Testis (tissue), 2 donors: ENCODE measurements at regions not wholly inside any gene's neighbourhood (a gene's known extent, or its start where the extent isn't known, plus 50 kb on each side); places are given as distances from the start of the nearest gene placed in this dataset.

Experiments
- DNase-seq: peaks from one replicate; pipeline ENCODE4 v3.0.0-alpha.2; 2019
- H3K27ac ChIP-seq, 2 donors: fragments of 200-600 bp; sonication (generic); one replicate each; pipeline ENCODE4 v1.5.1; 2019
- H3K27me3 ChIP-seq: fragments of 200-600 bp; sonication (generic); one replicate; pipeline ENCODE4 v1.5.1; 2019
- H3K36me3 ChIP-seq: fragments of 200-600 bp; sonication (generic); one replicate; pipeline ENCODE4 v1.5.1; 2017; ENCODE audit warnings: low read depth; ENCODE audit errors: missing control alignments
- H3K4me1 ChIP-seq: fragments of 200-600 bp; sonication (generic); one replicate; pipeline ENCODE4 v1.5.1; 2019
- H3K4me3 ChIP-seq, 2 donors: fragments of 200-600 bp; sonication (generic); one replicate each; pipeline ENCODE4 v1.5.1; 2017 to 2019
- H3K9me3 ChIP-seq: fragments of 200-600 bp; sonication (generic); one replicate; pipeline ENCODE4 v1.5.1; 2017
- POLR2A ChIP-seq: fragments of 450-650 bp; IDR thresholded peaks from one replicate; pipeline ENCODE4 v1.6.1; 2017; ENCODE audit warnings: antibody characterized with exemption, mild to moderate bottlenecking, moderate library complexity
- WGBS, 2 donors: methylation state at CpG; one replicate each; pipeline ENCODE4 v1.1.5; 2018; 5-methylcytosine and 5-hydroxymethylcytosine counted together
- intact Hi-C: fragments of 100-400 bp; cut with DNase I; formaldehyde crosslinking; loops from one replicate; pipeline ENCODE4 v1.15.1; 2023; ENCODE audit warnings: low total_unique reads
- TF ChIP-seq, protein P1 (sequence below), 3 experiments: fragments of 450-650 bp in 2 of 3; fragments of 200-600 bp in 1 of 3; sonication (generic) in 1 of 3; IDR thresholded peaks; one replicate each; pipeline ENCODE4 v1.5.1; 2016 to 2019; ENCODE audit warnings: antibody characterized with exemption in 3 of 3, mild to moderate bottlenecking in 2 of 3, moderate library complexity in 1 of 3

DNA sequence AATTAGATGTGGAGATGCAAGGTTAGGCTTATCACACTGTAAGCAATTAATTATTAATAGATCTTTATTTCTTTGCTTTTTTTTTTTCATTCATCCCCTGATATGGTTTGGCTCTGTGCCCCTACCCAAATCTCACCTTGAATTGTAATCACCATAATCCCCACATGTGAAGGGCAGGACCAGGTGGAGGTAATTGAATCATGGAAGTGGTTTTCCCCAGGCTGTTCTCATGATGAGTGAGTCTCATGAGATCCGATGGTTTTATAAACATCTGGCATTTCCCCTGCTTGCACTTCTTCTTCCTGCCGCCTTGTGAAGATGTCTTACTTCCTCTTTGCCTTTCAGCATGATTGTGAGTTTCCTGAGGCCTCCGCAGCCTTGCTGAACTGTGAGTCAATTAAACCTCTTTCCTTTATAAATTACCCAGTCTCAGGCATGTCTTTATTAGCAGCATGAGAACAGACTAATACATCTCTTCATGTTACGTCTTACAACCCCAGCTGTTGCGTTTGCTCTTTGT lies 333.8 kb downstream of the CDH26 start:
- no peak for TF ChIP-seq POLR2A
- TF ChIP-seq, protein P1, sequence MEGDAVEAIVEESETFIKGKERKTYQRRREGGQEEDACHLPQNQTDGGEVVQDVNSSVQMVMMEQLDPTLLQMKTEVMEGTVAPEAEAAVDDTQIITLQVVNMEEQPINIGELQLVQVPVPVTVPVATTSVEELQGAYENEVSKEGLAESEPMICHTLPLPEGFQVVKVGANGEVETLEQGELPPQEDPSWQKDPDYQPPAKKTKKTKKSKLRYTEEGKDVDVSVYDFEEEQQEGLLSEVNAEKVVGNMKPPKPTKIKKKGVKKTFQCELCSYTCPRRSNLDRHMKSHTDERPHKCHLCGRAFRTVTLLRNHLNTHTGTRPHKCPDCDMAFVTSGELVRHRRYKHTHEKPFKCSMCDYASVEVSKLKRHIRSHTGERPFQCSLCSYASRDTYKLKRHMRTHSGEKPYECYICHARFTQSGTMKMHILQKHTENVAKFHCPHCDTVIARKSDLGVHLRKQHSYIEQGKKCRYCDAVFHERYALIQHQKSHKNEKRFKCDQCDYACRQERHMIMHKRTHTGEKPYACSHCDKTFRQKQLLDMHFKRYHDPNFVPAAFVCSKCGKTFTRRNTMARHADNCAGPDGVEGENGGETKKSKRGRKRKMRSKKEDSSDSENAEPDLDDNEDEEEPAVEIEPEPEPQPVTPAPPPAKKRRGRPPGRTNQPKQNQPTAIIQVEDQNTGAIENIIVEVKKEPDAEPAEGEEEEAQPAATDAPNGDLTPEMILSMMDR (IDR thresholded peaks at IDR 0.05), result no peak
- intact Hi-C loops, result no loop called here
- Histone ChIP-seq H3K9me3 (no peaks in the 10 kb centered on the region), H3K27ac (no peak overlapping the region), H3K27me3 (no peaks in the 10 kb centered on the region), H3K36me3 (no peaks in the 10 kb centered on the region), H3K4me3 (no peak overlapping the region), H3K4me1 (no peaks in the 10 kb centered on the region)
- 85 to 88% methylated on average over 5 of the region's 5 CpGs for WGBS, 2 donors
- no peak for DNase-seq

DNA sequence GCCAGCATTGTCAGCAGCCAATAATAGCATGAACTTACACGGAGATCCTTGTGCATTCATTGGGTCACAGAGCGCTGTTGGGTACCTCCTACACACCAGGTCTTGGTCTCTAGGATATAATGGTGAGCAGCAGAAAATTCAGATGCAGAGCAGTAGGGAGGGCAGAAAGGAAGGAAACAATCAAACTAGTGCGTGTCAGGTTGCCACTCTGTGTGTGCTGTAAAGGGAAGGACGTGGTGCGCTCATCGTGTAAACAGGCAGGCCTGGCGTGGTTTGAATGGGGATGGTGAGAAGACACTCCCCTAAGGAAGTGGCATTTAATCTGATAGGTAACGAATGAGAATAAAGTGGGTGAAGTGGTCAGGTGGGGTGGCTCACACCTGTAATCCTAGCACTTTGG lies 336.4 kb downstream of the CDH26 start:
- no peak for TF ChIP-seq POLR2A
- TF ChIP-seq, protein P1 (IDR thresholded peaks at IDR 0.05), result no peak
- H3K27me3 ChIP-seq, result no peaks in the 10 kb centered on the region
- H3K4me1 ChIP-seq, result no peaks in the 10 kb centered on the region
- H3K4me3 ChIP-seq, result no peak overlapping the region
- no peak overlapping the region for H3K27ac ChIP-seq
- 69 to 80% methylated on average over 8 of the region's 8 CpGs for WGBS, 2 donors
- H3K36me3 ChIP-seq, result no peaks in the 10 kb centered on the region
- intact Hi-C loops, result no loop called here
- no peak for DNase-seq
- H3K9me3 ChIP-seq, result no peaks in the 10 kb centered on the region

DNA sequence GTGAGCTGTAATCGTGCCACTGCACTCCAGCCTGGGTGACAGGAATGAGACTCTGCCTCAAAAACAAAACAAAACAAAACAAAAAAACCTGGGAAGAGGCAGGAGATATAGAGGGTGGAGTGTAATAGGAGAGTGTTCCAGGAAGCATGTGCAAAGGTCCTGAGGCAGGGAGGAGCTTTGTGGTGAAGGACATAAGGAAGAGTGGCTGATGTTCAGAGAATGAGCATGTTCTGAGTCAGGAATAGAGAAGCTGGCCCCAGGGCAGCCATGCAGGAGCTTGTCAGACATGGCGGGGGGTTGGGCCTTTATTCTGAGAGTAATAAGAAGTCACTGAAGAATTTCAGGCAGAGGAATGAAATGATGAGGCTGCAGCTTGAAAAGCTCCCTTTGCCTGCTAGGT lies 337.0 kb downstream of the CDH26 start:
- TF ChIP-seq POLR2A, result no peak
- TF ChIP-seq, protein P1 (IDR thresholded peaks at IDR 0.05), result no peak
- intact Hi-C loops, result no loop called here
- H3K4me3 ChIP-seq, result no peak overlapping the region
- no peaks in the 10 kb centered on the region for H3K27me3 ChIP-seq
- no peaks in the 10 kb centered on the region for H3K9me3 ChIP-seq
- H3K27ac ChIP-seq, result no peak overlapping the region
- 68 to 80% methylated on average over 2 of the region's 2 CpGs for WGBS, 2 donors
- H3K4me1 ChIP-seq, result no peaks in the 10 kb centered on the region
- no peak for DNase-seq
- no peaks in the 10 kb centered on the region for H3K36me3 ChIP-seq

DNA sequence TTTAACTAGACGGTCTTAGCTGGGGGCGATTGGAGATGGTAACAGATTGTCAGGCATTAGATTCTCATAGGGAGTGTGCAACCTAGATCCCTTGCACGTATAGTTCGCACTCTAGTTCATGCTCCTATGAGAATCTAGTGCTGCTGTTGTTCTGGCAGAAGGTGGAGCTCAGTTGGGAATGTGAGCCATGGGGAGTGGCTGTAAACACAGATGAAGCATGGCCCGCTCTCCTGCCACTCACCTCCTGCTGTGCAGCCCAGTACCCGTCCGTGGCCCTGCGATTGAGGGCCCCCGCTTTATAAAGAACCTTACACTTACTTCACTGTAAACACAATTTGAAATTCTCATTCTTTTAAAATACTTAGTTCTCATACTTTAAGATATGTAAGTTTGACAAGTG lies 339.4 kb downstream of the CDH26 start:
- Histone ChIP-seq H3K27me3 (no peaks in the 10 kb centered on the region), H3K27ac (no peak overlapping the region), H3K9me3 (no peaks in the 10 kb centered on the region), H3K4me1 (no peaks in the 10 kb centered on the region), H3K36me3 (no peaks in the 10 kb centered on the region), H3K4me3 (no peak overlapping the region)
- 83 to 89% methylated on average over 9 of the region's 9 CpGs for WGBS, 2 donors
- intact Hi-C loops, result no loop called here
- no peak for DNase-seq
- TF ChIP-seq POLR2A, result no peak
- TF ChIP-seq, protein P1 (IDR thresholded peaks at IDR 0.05), result no peak

DNA sequence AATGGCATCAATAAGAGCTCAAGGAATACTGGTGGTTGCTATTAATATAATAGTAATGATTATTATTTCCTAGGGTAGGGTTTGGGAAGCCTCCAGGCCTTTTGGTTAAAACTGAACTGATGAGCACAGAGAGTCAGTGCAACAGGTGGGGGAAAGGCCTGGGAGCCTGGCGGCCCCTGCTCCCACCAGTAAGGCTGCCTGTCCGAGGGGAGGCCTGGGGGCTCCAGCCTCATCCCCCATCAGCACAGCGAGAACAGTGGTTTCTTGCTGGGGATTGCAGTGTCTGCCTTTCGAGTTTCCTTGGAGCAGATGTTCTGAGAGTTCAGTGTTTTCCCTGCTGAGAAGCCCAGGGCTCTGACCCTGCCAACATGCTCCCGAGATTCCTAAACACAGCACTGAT lies 340.4 kb downstream of the CDH26 start:
- H3K36me3 ChIP-seq, result no peaks in the 10 kb centered on the region
- WGBS, 2 donors, result 66 to 79% methylated on average over 4 to 5 of the region's 5 CpGs
- no peaks in the 10 kb centered on the region for H3K9me3 ChIP-seq
- TF ChIP-seq, protein P1 (IDR thresholded peaks at IDR 0.05), result no peak
- no peak for TF ChIP-seq POLR2A
- intact Hi-C loops, result no loop called here
- no peaks in the 10 kb centered on the region for H3K4me1 ChIP-seq
- no peak overlapping the region for H3K27ac ChIP-seq
- H3K4me3 ChIP-seq, result no peak overlapping the region
- no peaks in the 10 kb centered on the region for H3K27me3 ChIP-seq
- DNase-seq, result no peak
